A673 (cell line): ENCODE measurements at regions not wholly inside any gene's neighbourhood (a gene's known extent, or its start where the extent isn't known, plus 50 kb on each side); places are given as distances from the start of the nearest gene placed in this dataset.

ENCODE experiments used
- BruUV-seq: library from RNA; stranded (reverse); fragments of 400-500 nt; replicated peaks from 2 replicates; lab custom pipeline; 2021; lab: Mats Ljungman, UMichigan
- CTCF ChIA-PET: fragments of 300-600 bp; sonication (Branson Sonifier 250); formaldehyde crosslinking; loops from one replicate; lab custom pipeline; 2022; ENCODE audit warnings: antibody characterized with exemption; lab: Charles Lee
- POLR2A ChIA-PET: fragments of 300-600 bp; sonication (Branson Sonifier 250); formaldehyde crosslinking; loops from one replicate; lab custom pipeline; 2022; ENCODE audit warnings: antibody characterized with exemption; ENCODE audit not compliant: low non-redundant PET; lab: Charles Lee
- DNase-seq: peaks from one replicate; pipeline ENCODE4 v3.0.0-alpha.2; 2015; ENCODE audit warnings: low spot score
- H3K27ac ChIP-seq: fragments of 200-600 bp; sonication (generic); 2 replicates; pipeline ENCODE4 v1.5.1; 2016; ENCODE audit warnings: mixed run types, low read depth, mild to moderate bottlenecking, mixed read lengths, antibody characterized with exemption, low read length; ENCODE audit not compliant: poor library complexity, severe bottlenecking
- H3K27me3 ChIP-seq: fragments of 200-600 bp; sonication (generic); replicated peaks from 2 replicates; pipeline ENCODE4 v1.6.1; 2017; ENCODE audit warnings: mixed run types, low read depth, mild to moderate bottlenecking, mixed read lengths, antibody characterized with exemption, low read length; ENCODE audit not compliant: insufficient read depth, poor library complexity
- H3K36me3 ChIP-seq: fragments of 200-600 bp; sonication (generic); 2 replicates; pipeline ENCODE4 v1.6.1; 2016; ENCODE audit warnings: mixed run types, mild to moderate bottlenecking, mixed read lengths, antibody characterized with exemption, low read length; ENCODE audit not compliant: insufficient read depth, poor library complexity, severe bottlenecking
- H3K4me1 ChIP-seq: fragments of 200-600 bp; sonication (generic); 2 replicates; pipeline ENCODE4 v1.6.1; 2017; ENCODE audit warnings: mixed run types, mild to moderate bottlenecking, mixed read lengths, antibody characterized with exemption, low read length; ENCODE audit not compliant: insufficient read depth, poor library complexity, severe bottlenecking
- H3K4me3 ChIP-seq: fragments of 200-600 bp; sonication (generic); 2 replicates; pipeline ENCODE4 v1.5.1; 2016; ENCODE audit warnings: low read depth, mixed run types, mild to moderate bottlenecking, mixed read lengths, low read length; ENCODE audit not compliant: poor library complexity, severe bottlenecking
- H3K9me3 ChIP-seq: fragments of 200-600 bp; sonication (generic); 2 replicates; pipeline ENCODE4 v1.6.1; 2016; ENCODE audit warnings: mixed run types, low read depth, mild to moderate bottlenecking, mixed read lengths, antibody characterized with exemption, low read length; ENCODE audit not compliant: poor library complexity, severe bottlenecking
- CTCF ChIP-seq: fragments of 300-800, 200-600 bp; sonication (generic); conservative IDR thresholded peaks from 2 replicates; pipeline ENCODE4 v1.5.1; 2017; ENCODE audit warnings: low read depth, mild to moderate bottlenecking, antibody characterized with exemption, low read length, moderate library complexity, mixed read lengths
- EZH2 ChIP-seq: fragments of 200-600 bp; sonication (generic); IDR thresholded peaks from 2 replicates; pipeline ENCODE4 v1.6.1; 2017; ENCODE audit warnings: borderline replicate concordance, low read depth, mild to moderate bottlenecking, mixed read lengths, antibody characterized with exemption, low read length; ENCODE audit not compliant: poor library complexity, severe bottlenecking
- intact Hi-C: fragments of 100-400 bp; cut with micrococcal nuclease; formaldehyde crosslinking; loops from one replicate; pipeline ENCODE4 v1.10.0; 2022; ENCODE audit not compliant: unreplicated experiment

- CTCF ChIA-PET = no interaction called here
- POLR2A ChIA-PET = no interaction called here
- no peaks in the 10 kb centered on the region for H3K9me3 ChIP-seq
- intact Hi-C loops = no loop called here
- H3K27me3 ChIP-seq = no peaks in the 10 kb centered on the region
- no peaks in the 10 kb centered on the region for H3K36me3 ChIP-seq
- TF ChIP-seq EZH2 = no peak
- TF ChIP-seq CTCF = no peak
- no peak overlapping the region for H3K4me3 ChIP-seq
- no peak overlapping the region for H3K27ac ChIP-seq
- BruUV-seq = no TSS peak
- no peak for DNase-seq
- H3K4me1 ChIP-seq = peaks cover 19% of the 10 kb centered on the region
Observed at GRCh38 chr5:31137676-31138075, 55.8 kb upstream of the CDH6 start.

GRCh38 chr5:31135542-31135941, 57.9 kb upstream of the CDH6 start:
- H3K27me3 ChIP-seq = no peaks in the 10 kb centered on the region
- no peak overlapping the region for H3K27ac ChIP-seq
- no peak overlapping the region for H3K4me3 ChIP-seq
- BruUV-seq = no TSS peak
- POLR2A ChIA-PET = no interaction called here
- no peaks in the 10 kb centered on the region for H3K9me3 ChIP-seq
- no peak for TF ChIP-seq CTCF
- TF ChIP-seq EZH2 = no peak
- intact Hi-C loops = no loop called here
- no peaks in the 10 kb centered on the region for H3K36me3 ChIP-seq
- H3K4me1 ChIP-seq = peaks cover 34% of the 10 kb centered on the region
- CTCF ChIA-PET = no interaction called here
- DNase-seq = no peak

- Histone ChIP-seq H3K4me3 (no peak overlapping the region), H3K27ac (peak overlapping the region; percentile 28), H3K36me3 (no peaks in the 10 kb centered on the region), H3K9me3 (no peaks in the 10 kb centered on the region), H3K4me1 (peaks cover 34% of the 10 kb centered on the region), H3K27me3 (no peaks in the 10 kb centered on the region)
- DNase-seq = peak; percentile 94
- CTCF ChIA-PET = interaction anchor here (0.6 kb wide), 1 partner anchor 1956 kb away, joined by 3 read pairs; no protein-coding TSS in a partner anchor
- TF ChIP-seq EZH2 = no peak
- no peak for TF ChIP-seq CTCF
- intact Hi-C loops = no loop called here
- POLR2A ChIA-PET = interaction anchor here (0.6 kb wide), 1 partner anchor 675 kb away, joined by 4 read pairs; no protein-coding TSS in a partner anchor
- no TSS peak for BruUV-seq
Observed at GRCh38 chr5:31133488-31133887, 60.0 kb upstream of the CDH6 start.
